GM12878 (cell line): ENCODE measurements at regions not wholly inside any gene's neighbourhood (a gene's known extent, or its start where the extent isn't known, plus 50 kb on each side); places are given as distances from the start of the nearest gene placed in this dataset.

Experiments
- ATAC-seq: fragments of 200-7000 bp; cut with Tn5 transposase; 3 replicates; pipeline ENCODE4 v1.9.1; 2020; ENCODE audit warnings: mild to moderate bottlenecking, moderate library complexity
- BruUV-seq: library from RNA; stranded (reverse); fragments of 400-500 nt; replicated peaks from 2 replicates; lab custom pipeline; 2021; lab: Mats Ljungman, UMichigan
- CTCF ChIA-PET: fragments of 300-600 bp; sonication (Branson Sonifier 250); formaldehyde crosslinking; extraction: SDS; loops from one replicate; lab custom pipeline; 2021; ENCODE audit warnings: inconsistent platforms; lab: Yijun Ruan, JAX
- POLR2A ChIA-PET: fragments of 350-600 bp; formaldehyde crosslinking; extraction: SDS; loops from one replicate; lab custom pipeline; 2021; ENCODE audit warnings: inconsistent platforms; lab: Charles Lee
- RAD21 ChIA-PET: fragments of 300-600 bp; sonication (Branson Sonifier 250); formaldehyde crosslinking; loops from one replicate; lab custom pipeline; 2023; ENCODE audit warnings: antibody characterized with exemption; ENCODE audit not compliant: unreplicated experiment; lab: Charles Lee
- SMC1A ChIA-PET: fragments of 300-600 bp; sonication (Branson Sonifier 250); formaldehyde crosslinking; loops from one replicate; lab custom pipeline; 2023; ENCODE audit not compliant: unreplicated experiment, uncharacterized antibody; lab: Charles Lee
- DNase-seq: peaks from one replicate; pipeline ENCODE4 v3.0.0-alpha.2; 2011; ENCODE audit warnings: low read depth, low spot score
- FAIRE-seq: peaks from 3 replicates; lab custom pipeline; 2011; peaks lifted over from hg19 to GRCh38; lab: Jason Lieb, UNC
- H2AFZ ChIP-seq: 2 replicates; pipeline ENCODE4 v1.6.0; 2011; ENCODE audit warnings: low read depth, low read length, control low read depth; ENCODE audit not compliant: control insufficient read depth
- H3K27ac ChIP-seq: 2 replicates; pipeline ENCODE4 v1.5.1; 2011; ENCODE audit warnings: control low read depth; ENCODE audit not compliant: control insufficient read depth, insufficient read depth
- H3K27me3 ChIP-seq, 2 experiments: replicated peaks in 1 of 2; 2 replicates each; pipeline versions ENCODE4 v1.6.0 to v1.6.1; 2011; ENCODE audit warnings: low read length in 1 of 2; ENCODE audit not compliant: control insufficient read depth in 2 of 2, insufficient read depth in 2 of 2
- H3K36me3 ChIP-seq, 2 experiments: 2 replicates each; pipeline ENCODE4 v1.5.1; 2011; ENCODE audit warnings: low read length in 1 of 2; ENCODE audit not compliant: control insufficient read depth in 2 of 2, insufficient read depth in 2 of 2
- H3K4me1 ChIP-seq: 2 replicates; pipeline ENCODE4 v1.6.1; 2011; ENCODE audit warnings: mild to moderate bottlenecking, low read length, moderate library complexity, mixed read lengths; ENCODE audit not compliant: control insufficient read depth, insufficient read depth
- H3K4me2 ChIP-seq: 2 replicates; pipeline ENCODE4 v1.6.0; 2011; ENCODE audit warnings: control low read depth; ENCODE audit not compliant: control insufficient read depth, insufficient read depth
- H3K4me3 ChIP-seq: fragments of 200-600 bp; sonication (generic); 2 replicates; pipeline ENCODE4 v1.5.1; 2016
- H3K79me2 ChIP-seq: 2 replicates; pipeline ENCODE4 v1.6.0; 2011; ENCODE audit warnings: low read length; ENCODE audit not compliant: control insufficient read depth, insufficient read depth
- H3K9ac ChIP-seq: 2 replicates; pipeline ENCODE4 v1.8.0; 2011; ENCODE audit warnings: low read length, control low read depth, mixed read lengths; ENCODE audit not compliant: control insufficient read depth, insufficient read depth
- H3K9me3 ChIP-seq: replicated peaks from 3 replicates; pipeline ENCODE4 v1.5.1; 2011; ENCODE audit warnings: mild to moderate bottlenecking, low read length; ENCODE audit not compliant: control insufficient read depth, insufficient read depth
- H4K20me1 ChIP-seq: 2 replicates; pipeline ENCODE4 v1.6.0; 2011; ENCODE audit not compliant: control insufficient read depth, insufficient read depth
- E4F1 ChIP-seq: fragments of 450-650 bp; IDR thresholded peaks from 2 replicates; pipeline ENCODE4 v1.6.1; 2018; ENCODE audit warnings: borderline replicate concordance, mild to moderate bottlenecking; ENCODE audit not compliant: partially characterized antibody
- FOS ChIP-seq: IDR thresholded peaks from 3 replicates; pipeline ENCODE4 v1.6.1; 2011; ENCODE audit warnings: borderline replicate concordance; ENCODE audit not compliant: insufficient read length; ENCODE audit errors: extremely low read depth
- GABPA ChIP-seq: IDR thresholded peaks from 2 replicates; pipeline ENCODE4 v1.6.1; 2014; ENCODE audit warnings: antibody characterized with exemption, low read depth, mild to moderate bottlenecking, inconsistent platforms
- IKZF2 ChIP-seq, 2 experiments: fragments of 450-650 bp; IDR thresholded peaks; 2 replicates each; pipeline ENCODE4 v1.6.1; 2017; ENCODE audit warnings: mild to moderate bottlenecking in 2 of 2, moderate library complexity in 2 of 2
- MTA2 ChIP-seq: fragments of 450-650 bp; IDR thresholded peaks from 2 replicates; pipeline ENCODE4 v1.6.1; 2016; ENCODE audit warnings: low read depth, mild to moderate bottlenecking, moderate library complexity
- NFIC ChIP-seq: IDR thresholded peaks from 2 replicates; pipeline ENCODE4 v1.6.1; 2012; ENCODE audit warnings: low read depth, mild to moderate bottlenecking, inconsistent platforms, low read length, moderate library complexity
- PKNOX1 ChIP-seq: fragments of 450-650 bp; IDR thresholded peaks from 2 replicates; pipeline ENCODE4 v1.6.1; 2016; ENCODE audit warnings: mild to moderate bottlenecking
- POU2F2 ChIP-seq: IDR thresholded peaks from 3 replicates; pipeline ENCODE4 v1.6.1; 2011; ENCODE audit warnings: low read depth, mild to moderate bottlenecking, low read length, borderline replicate concordance
- RAD21 ChIP-seq: IDR thresholded peaks from 2 replicates; pipeline ENCODE4 v1.6.1; 2011; ENCODE audit warnings: mild to moderate bottlenecking, low read depth, low read length, moderate library complexity; ENCODE audit not compliant: insufficient read depth
- RUNX3 ChIP-seq: IDR thresholded peaks from 2 replicates; pipeline ENCODE4 v1.6.1; 2012; ENCODE audit warnings: low read length, inconsistent platforms
- ZNF24 ChIP-seq: fragments of 450-650 bp; IDR thresholded peaks from 2 replicates; pipeline ENCODE4 v1.6.1; 2017; ENCODE audit warnings: antibody characterized with exemption, mild to moderate bottlenecking
- WGBS: methylation state at CpG from one replicate; pipeline ENCODE4 v1.1.6; 2016; ENCODE audit warnings: low lambda C conversion rate; ENCODE audit not compliant: insufficient replicate concordance, insufficient coverage; ENCODE audit errors: missing lambda C conversion rate; 5-methylcytosine and 5-hydroxymethylcytosine counted together
- in situ Hi-C: fragments of 300-500 bp; cut with MboI; formaldehyde crosslinking; loops from 9 replicates; pipeline ENCODE4 v1.14.3; 2018; ENCODE audit warnings: mixed read lengths
- intact Hi-C: fragments of 100-400 bp; cut with micrococcal nuclease; formaldehyde crosslinking; loops from one replicate; pipeline ENCODE4 v1.14.2; 2022; ENCODE audit not compliant: unreplicated experiment

GRCh38 chr12:93292731-93293566 lies 84.8 kb upstream of the NUDT4 start:
- H3K4me3 ChIP-seq: no peak overlapping the region
- in situ Hi-C loops: no loop called here
- H3K9me3 ChIP-seq: no peaks in the 10 kb centered on the region
- ChIA-PET CTCF (interaction anchor here (1.5 kb wide), 1 partner anchor 11 kb away, joined by 3 read pairs; no protein-coding TSS in a partner anchor), RAD21 (interaction anchor here (0.6 kb wide), 1 partner anchor 723 kb away, joined by 3 read pairs; no protein-coding TSS in a partner anchor), POLR2A (no interaction called here), SMC1A (interaction anchor here (1.1 to 1.4 kb wide), 2 partner anchors 44 to 55 kb away, joined by 3 to 4 read pairs; no protein-coding TSS in a partner anchor)
- H3K27ac ChIP-seq: no peak overlapping the region
- H3K4me1 ChIP-seq: peaks cover 16% of the 10 kb centered on the region
- FAIRE-seq (no peak), DNase-seq (no peak), ATAC-seq (no peak)
- no peaks in the 10 kb centered on the region for H3K79me2 ChIP-seq
- no peak overlapping the region for H3K4me2 ChIP-seq
- WGBS: 96% methylated on average over 6 of the region's 6 CpGs
- H4K20me1 ChIP-seq: no peaks in the 10 kb centered on the region
- intact Hi-C loops: no loop called here
- H3K36me3 ChIP-seq: no peaks in the 10 kb centered on the region
- H3K27me3 ChIP-seq: no peaks in the 10 kb centered on the region
- no TSS peak for BruUV-seq
- H3K9ac ChIP-seq: no peak overlapping the region
- TF ChIP-seq POU2F2 (no peak), ZNF24 (peak; percentile 73)
- H2AFZ ChIP-seq: no peak overlapping the region

- peak overlapping the region; percentile 71 for H2AFZ ChIP-seq
- peak; percentile 75 for DNase-seq
- BruUV-seq: no TSS peak
- intact Hi-C loops (loop anchor here (5.0 kb wide), 1 partner anchor 85 kb away; no protein-coding TSS in a partner anchor), in situ Hi-C loops (no loop called here)
- no peaks in the 10 kb centered on the region for H3K79me2 ChIP-seq
- peak overlapping the region; percentile 25 for H3K4me3 ChIP-seq
- no peaks in the 10 kb centered on the region for H3K36me3 ChIP-seq
- H3K27me3 ChIP-seq: no peaks in the 10 kb centered on the region
- H3K9me3 ChIP-seq: no peaks in the 10 kb centered on the region
- SMC1A ChIA-PET: interaction anchor here (0.7 to 4.4 kb wide), 30 partner anchors 9 to 310 kb away, joined by 3 to 38 read pairs (median 5); no protein-coding TSS in a partner anchor
- RAD21 ChIA-PET: interaction anchor here (0.9 to 3.3 kb wide), 20 partner anchors 9 to 309 kb away, joined by 3 to 33 read pairs (median 6); partner anchors contain the start of gene NUDT4
- ATAC-seq: peak; percentile 95
- peak overlapping the region; percentile 91 for H3K4me2 ChIP-seq
- CTCF ChIA-PET: interaction anchor here (0.7 to 2.8 kb wide), 18 partner anchors 9 to 353 kb away, joined by 3 to 16 read pairs (median 4); no protein-coding TSS in a partner anchor
- H3K27ac ChIP-seq: peak overlapping the region; percentile 73
- H3K9ac ChIP-seq: peak overlapping the region; percentile 49
- POLR2A ChIA-PET: interaction anchor here (0.6 to 1.2 kb wide), 7 partner anchors 23 to 309 kb away, joined by 3 to 7 read pairs (median 3); no protein-coding TSS in a partner anchor
- 2% methylated on average over 3 of the region's 3 CpGs for WGBS
- no peaks in the 10 kb centered on the region for H4K20me1 ChIP-seq
- FAIRE-seq: peak; percentile 87
- peaks cover 17% of the 10 kb centered on the region for H3K4me1 ChIP-seq
- peak; percentile 65; the same call in 1 of the 2 replicates for TF ChIP-seq NFIC
- no peak for TF ChIP-seq E4F1
- TF ChIP-seq PKNOX1: peak; percentile 48; the same call in 1 of the 2 replicates
- 0 out of 2 replicates have a peak, but pooled peaks have one; percentile 13 for TF ChIP-seq RAD21
- TF ChIP-seq FOS: no peak
- no peak for TF ChIP-seq MTA2
- TF ChIP-seq GABPA: no peak
- TF ChIP-seq RUNX3: peak; percentile 59
- TF ChIP-seq IKZF2 (IDR thresholded peaks at IDR 0.05): peak; percentile 41 to 53; a peak in 2 of 4 replicates
Measured at GRCh38 chr12:93297032-93297431, 80.7 kb upstream of the NUDT4 start.
